ENCODE measurements at regions not wholly inside any gene's neighbourhood (a gene's known extent, or its start where the extent isn't known, plus 50 kb on each side); places are given as distances from the start of the nearest gene placed in this dataset.

DNA sequence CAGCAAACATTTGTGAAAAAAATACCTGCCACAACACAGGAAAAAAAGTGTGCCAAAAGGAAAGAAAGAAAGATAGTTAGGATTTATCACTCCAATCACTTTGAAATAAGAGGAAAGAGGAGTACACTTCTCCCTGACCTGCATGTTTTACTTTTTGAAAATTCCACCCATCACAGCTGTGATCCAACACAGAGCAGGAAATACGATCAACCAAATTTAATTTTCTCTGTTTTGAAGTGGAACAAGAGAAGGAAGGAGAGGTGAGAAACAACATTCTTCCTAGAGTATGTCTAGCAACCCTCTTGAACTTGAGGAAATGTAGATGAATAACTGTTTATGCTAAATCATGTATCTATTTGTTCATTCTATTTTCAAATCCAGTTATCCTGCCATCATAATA, 284.7 kb upstream of the SYT1 start:
- no peak for ATAC-seq
- TF ChIP-seq, protein P1, sequence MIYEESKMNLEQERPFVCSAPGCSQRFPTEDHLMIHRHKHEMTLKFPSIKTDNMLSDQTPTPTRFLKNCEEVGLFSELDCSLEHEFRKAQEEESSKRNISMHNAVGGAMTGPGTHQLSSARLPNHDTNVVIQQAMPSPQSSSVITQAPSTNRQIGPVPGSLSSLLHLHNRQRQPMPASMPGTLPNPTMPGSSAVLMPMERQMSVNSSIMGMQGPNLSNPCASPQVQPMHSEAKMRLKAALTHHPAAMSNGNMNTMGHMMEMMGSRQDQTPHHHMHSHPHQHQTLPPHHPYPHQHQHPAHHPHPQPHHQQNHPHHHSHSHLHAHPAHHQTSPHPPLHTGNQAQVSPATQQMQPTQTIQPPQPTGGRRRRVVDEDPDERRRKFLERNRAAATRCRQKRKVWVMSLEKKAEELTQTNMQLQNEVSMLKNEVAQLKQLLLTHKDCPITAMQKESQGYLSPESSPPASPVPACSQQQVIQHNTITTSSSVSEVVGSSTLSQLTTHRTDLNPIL (CRISPR knock-in tag; IDR thresholded peaks at IDR 0.05; ENCODE audit: low read depth) = no peak
- TF ChIP-seq ZNF565 (CRISPR knock-in tag; conservative IDR thresholded peaks at IDR 0.05; ENCODE audit: low read depth) (no peak), GLIS3 (CRISPR knock-in tag; IDR thresholded peaks at IDR 0.05) (no peak), ZFP30 (CRISPR knock-in tag; IDR thresholded peaks at IDR 0.05) (no peak), ZFP3 (CRISPR knock-in tag; IDR thresholded peaks at IDR 0.05) (no peak), CSDC2 (CRISPR knock-in tag; IDR thresholded peaks at IDR 0.05) (no peak), PPARA (CRISPR knock-in tag; IDR thresholded peaks at IDR 0.05; ENCODE audit: borderline replicate concordance) (no peak), RARB (CRISPR knock-in tag; IDR thresholded peaks at IDR 0.05) (no peak), ESRRG (CRISPR knock-in tag; IDR thresholded peaks at IDR 0.05) (no peak), TOX (CRISPR knock-in tag; IDR thresholded peaks at IDR 0.05; ENCODE audit: borderline replicate concordance) (no peak), ISL1 (CRISPR knock-in tag; IDR thresholded peaks at IDR 0.05) (no peak), OSR1 (CRISPR knock-in tag; IDR thresholded peaks at IDR 0.05) (no peak)
- TF ChIP-seq, protein P2, sequence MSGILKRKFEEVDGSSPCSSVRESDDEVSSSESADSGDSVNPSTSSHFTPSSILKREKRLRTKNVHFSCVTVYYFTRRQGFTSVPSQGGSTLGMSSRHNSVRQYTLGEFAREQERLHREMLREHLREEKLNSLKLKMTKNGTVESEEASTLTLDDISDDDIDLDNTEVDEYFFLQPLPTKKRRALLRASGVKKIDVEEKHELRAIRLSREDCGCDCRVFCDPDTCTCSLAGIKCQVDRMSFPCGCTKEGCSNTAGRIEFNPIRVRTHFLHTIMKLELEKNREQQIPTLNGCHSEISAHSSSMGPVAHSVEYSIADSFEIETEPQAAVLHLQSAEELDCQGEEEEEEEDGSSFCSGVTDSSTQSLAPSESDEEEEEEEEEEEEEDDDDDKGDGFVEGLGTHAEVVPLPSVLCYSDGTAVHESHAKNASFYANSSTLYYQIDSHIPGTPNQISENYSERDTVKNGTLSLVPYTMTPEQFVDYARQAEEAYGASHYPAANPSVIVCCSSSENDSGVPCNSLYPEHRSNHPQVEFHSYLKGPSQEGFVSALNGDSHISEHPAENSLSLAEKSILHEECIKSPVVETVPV (CRISPR knock-in tag; IDR thresholded peaks at IDR 0.05) = no peak
- TF ChIP-seq, protein P3, sequence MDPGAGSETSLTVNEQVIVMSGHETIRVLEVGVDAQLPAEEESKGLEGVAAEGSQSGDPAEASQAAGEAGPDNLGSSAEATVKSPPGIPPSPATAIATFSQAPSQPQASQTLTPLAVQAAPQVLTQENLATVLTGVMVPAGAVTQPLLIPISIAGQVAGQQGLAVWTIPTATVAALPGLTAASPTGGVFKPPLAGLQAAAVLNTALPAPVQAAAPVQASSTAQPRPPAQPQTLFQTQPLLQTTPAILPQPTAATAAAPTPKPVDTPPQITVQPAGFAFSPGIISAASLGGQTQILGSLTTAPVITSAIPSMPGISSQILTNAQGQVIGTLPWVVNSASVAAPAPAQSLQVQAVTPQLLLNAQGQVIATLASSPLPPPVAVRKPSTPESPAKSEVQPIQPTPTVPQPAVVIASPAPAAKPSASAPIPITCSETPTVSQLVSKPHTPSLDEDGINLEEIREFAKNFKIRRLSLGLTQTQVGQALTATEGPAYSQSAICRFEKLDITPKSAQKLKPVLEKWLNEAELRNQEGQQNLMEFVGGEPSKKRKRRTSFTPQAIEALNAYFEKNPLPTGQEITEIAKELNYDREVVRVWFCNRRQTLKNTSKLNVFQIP (CRISPR knock-in tag; IDR thresholded peaks at IDR 0.05; ENCODE audit: borderline replicate concordance, low read depth) = no peak

DNA sequence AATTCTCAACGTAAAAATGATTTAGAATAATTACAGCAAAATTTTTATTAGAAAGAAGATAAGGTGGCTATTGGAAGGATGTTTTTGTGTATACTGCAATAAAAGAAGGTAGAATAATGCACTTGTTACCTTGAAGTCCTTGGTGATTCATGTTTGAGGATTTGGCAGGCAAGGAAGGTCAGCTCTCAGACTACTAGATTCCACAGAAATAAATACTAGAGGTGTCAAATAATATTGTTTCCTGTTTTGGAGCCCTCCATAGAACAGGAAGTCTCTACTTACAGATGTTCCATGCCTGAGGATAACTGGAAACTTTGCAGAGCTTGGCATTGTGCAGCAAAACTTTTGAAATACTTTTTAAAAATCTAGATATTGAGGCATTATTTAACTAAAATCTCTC, 284.3 kb upstream of the SYT1 start:
- TF ChIP-seq PPARA (CRISPR knock-in tag; IDR thresholded peaks at IDR 0.05; ENCODE audit: borderline replicate concordance) (no peak), ARNTL (CRISPR knock-in tag; IDR thresholded peaks at IDR 0.05; ENCODE audit: borderline replicate concordance, low read depth) (no peak), ZFP30 (CRISPR knock-in tag; IDR thresholded peaks at IDR 0.05) (no peak), OSR1 (CRISPR knock-in tag; IDR thresholded peaks at IDR 0.05) (no peak), SNAI2 (CRISPR knock-in tag; IDR thresholded peaks at IDR 0.05) (no peak), CSDC2 (CRISPR knock-in tag; IDR thresholded peaks at IDR 0.05) (no peak), BACH2 (CRISPR knock-in tag; IDR thresholded peaks at IDR 0.05; ENCODE audit: borderline replicate concordance) (no peak), ZFP3 (CRISPR knock-in tag; IDR thresholded peaks at IDR 0.05) (no peak), ZNF565 (CRISPR knock-in tag; conservative IDR thresholded peaks at IDR 0.05; ENCODE audit: low read depth) (no peak)
- TF ChIP-seq, protein P4, sequence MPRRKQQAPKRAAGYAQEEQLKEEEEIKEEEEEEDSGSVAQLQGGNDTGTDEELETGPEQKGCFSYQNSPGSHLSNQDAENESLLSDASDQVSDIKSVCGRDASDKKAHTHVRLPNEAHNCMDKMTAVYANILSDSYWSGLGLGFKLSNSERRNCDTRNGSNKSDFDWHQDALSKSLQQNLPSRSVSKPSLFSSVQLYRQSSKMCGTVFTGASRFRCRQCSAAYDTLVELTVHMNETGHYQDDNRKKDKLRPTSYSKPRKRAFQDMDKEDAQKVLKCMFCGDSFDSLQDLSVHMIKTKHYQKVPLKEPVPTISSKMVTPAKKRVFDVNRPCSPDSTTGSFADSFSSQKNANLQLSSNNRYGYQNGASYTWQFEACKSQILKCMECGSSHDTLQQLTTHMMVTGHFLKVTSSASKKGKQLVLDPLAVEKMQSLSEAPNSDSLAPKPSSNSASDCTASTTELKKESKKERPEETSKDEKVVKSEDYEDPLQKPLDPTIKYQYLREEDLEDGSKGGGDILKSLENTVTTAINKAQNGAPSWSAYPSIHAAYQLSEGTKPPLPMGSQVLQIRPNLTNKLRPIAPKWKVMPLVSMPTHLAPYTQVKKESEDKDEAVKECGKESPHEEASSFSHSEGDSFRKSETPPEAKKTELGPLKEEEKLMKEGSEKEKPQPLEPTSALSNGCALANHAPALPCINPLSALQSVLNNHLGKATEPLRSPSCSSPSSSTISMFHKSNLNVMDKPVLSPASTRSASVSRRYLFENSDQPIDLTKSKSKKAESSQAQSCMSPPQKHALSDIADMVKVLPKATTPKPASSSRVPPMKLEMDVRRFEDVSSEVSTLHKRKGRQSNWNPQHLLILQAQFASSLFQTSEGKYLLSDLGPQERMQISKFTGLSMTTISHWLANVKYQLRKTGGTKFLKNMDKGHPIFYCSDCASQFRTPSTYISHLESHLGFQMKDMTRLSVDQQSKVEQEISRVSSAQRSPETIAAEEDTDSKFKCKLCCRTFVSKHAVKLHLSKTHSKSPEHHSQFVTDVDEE (CRISPR knock-in tag; IDR thresholded peaks at IDR 0.05) = no peak
- TF ChIP-seq, protein P3 (CRISPR knock-in tag; IDR thresholded peaks at IDR 0.05; ENCODE audit: borderline replicate concordance, low read depth) = no peak
- TF ChIP-seq, protein P5, sequence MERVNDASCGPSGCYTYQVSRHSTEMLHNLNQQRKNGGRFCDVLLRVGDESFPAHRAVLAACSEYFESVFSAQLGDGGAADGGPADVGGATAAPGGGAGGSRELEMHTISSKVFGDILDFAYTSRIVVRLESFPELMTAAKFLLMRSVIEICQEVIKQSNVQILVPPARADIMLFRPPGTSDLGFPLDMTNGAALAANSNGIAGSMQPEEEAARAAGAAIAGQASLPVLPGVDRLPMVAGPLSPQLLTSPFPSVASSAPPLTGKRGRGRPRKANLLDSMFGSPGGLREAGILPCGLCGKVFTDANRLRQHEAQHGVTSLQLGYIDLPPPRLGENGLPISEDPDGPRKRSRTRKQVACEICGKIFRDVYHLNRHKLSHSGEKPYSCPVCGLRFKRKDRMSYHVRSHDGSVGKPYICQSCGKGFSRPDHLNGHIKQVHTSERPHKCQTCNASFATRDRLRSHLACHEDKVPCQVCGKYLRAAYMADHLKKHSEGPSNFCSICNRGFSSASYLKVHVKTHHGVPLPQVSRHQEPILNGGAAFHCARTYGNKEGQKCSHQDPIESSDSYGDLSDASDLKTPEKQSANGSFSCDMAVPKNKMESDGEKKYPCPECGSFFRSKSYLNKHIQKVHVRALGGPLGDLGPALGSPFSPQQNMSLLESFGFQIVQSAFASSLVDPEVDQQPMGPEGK (CRISPR knock-in tag; IDR thresholded peaks at IDR 0.05; ENCODE audit: borderline replicate concordance) = no peak
- ATAC-seq = no peak

DNA sequence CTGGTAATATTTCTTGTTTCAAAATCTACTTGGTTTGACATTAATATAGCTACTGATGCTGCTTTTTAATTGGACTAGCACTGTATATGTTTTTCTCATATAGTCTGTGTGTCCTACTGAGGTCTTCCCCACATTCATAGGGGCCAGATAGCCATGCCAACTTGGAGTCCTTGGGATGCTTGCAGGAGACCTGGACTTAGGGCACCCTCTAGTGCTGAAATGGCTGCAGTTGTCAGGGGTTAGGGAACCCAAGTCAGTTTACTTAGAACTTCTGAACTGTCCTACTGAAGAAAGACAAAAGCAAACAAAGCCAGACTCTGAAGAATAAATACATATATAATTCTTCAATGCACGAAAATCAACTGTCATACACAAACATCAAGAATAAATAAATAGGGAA, 279.9 kb upstream of the SYT1 start:
- ATAC-seq = no peak
- TF ChIP-seq ARNTL (CRISPR knock-in tag; IDR thresholded peaks at IDR 0.05; ENCODE audit: borderline replicate concordance, low read depth) = no peak
- no peak for TF ChIP-seq PPARA (CRISPR knock-in tag; IDR thresholded peaks at IDR 0.05; ENCODE audit: borderline replicate concordance)
- no peak for TF ChIP-seq TOX (CRISPR knock-in tag; IDR thresholded peaks at IDR 0.05; ENCODE audit: borderline replicate concordance)
- TF ChIP-seq CSDC2 (CRISPR knock-in tag; IDR thresholded peaks at IDR 0.05) = no peak
- TF ChIP-seq ZC3H10 (CRISPR knock-in tag; IDR thresholded peaks at IDR 0.05) = no peak
- no peak for TF ChIP-seq ZNF8 (CRISPR knock-in tag; IDR thresholded peaks at IDR 0.05)
- TF ChIP-seq RARB (CRISPR knock-in tag; IDR thresholded peaks at IDR 0.05) = no peak
- no peak for TF ChIP-seq ZFP3 (CRISPR knock-in tag; IDR thresholded peaks at IDR 0.05)
- no peak for TF ChIP-seq GLIS3 (CRISPR knock-in tag; IDR thresholded peaks at IDR 0.05)
- TF ChIP-seq, protein P1 (CRISPR knock-in tag; IDR thresholded peaks at IDR 0.05; ENCODE audit: low read depth) = no peak
- TF ChIP-seq, protein P3 (CRISPR knock-in tag; IDR thresholded peaks at IDR 0.05; ENCODE audit: borderline replicate concordance, low read depth) = no peak
- no peak for TF ChIP-seq ESRRG (CRISPR knock-in tag; IDR thresholded peaks at IDR 0.05)

All from SK-N-SH treated with all-trans-retinoic acid at 6 μM for 48 hours (cell line).